Stomach (tissue), 8 donors: ENCODE measurements at regions not wholly inside any gene's neighbourhood (a gene's known extent, or its start where the extent isn't known, plus 50 kb on each side); places are given as distances from the start of the nearest gene placed in this dataset.

ENCODE experiments used
- DNase-seq, 2 donors: peaks; one replicate each; pipeline versions ENCODE4 v3.0.0 to v3.0.0-alpha.2; 2013 to 2019
- H3K27ac ChIP-seq, 5 donors: fragments of 200-600 bp in 4 of 5; sonication (generic) in 4 of 5; one replicate each; pipeline ENCODE4 v1.5.1; 2013 to 2019; ENCODE audit warnings: mild to moderate bottlenecking in 1 of 5, moderate library complexity in 1 of 5
- H3K27me3 ChIP-seq, 3 donors: fragments of 200-600 bp; sonication (generic); one replicate each; pipeline ENCODE4 v1.5.1; 2017 to 2019; ENCODE audit warnings: mixed run types in 1 of 3
- H3K36me3 ChIP-seq, 4 donors: fragments of 200-600 bp; sonication (generic); 1 replicate in 3 of 4; 2 replicates in 1 of 4; pipeline ENCODE4 v1.5.1; 2016 to 2019
- H3K4me1 ChIP-seq, 4 donors: fragments of 200-600 bp; sonication (generic); one replicate each; pipeline ENCODE4 v1.5.1; 2016 to 2019
- H3K4me3 ChIP-seq, 4 donors: fragments of 200-600 bp; sonication (generic) in 3 of 4; one replicate each; pipeline ENCODE4 v1.5.1; 2016 to 2019; ENCODE audit warnings: mild to moderate bottlenecking in 1 of 4
- H3K9me3 ChIP-seq, 4 donors: fragments of 200-600 bp; sonication (generic); one replicate each; pipeline ENCODE4 v1.5.1; 2016 to 2019
- EP300 ChIP-seq: sonication (generic); formaldehyde crosslinking; IDR thresholded peaks from one replicate; pipeline ENCODE4 v1.6.1; 2017; ENCODE audit warnings: antibody characterized with exemption
- POLR2A ChIP-seq, 4 donors: fragments of 450-650 bp; IDR thresholded peaks; one replicate each; pipeline ENCODE4 v1.6.1; 2016; ENCODE audit warnings: antibody characterized with exemption in 4 of 4, control low read depth in 2 of 4, mild to moderate bottlenecking in 1 of 4, moderate library complexity in 1 of 4
- POLR2AphosphoS5 ChIP-seq, 3 donors: sonication (generic); formaldehyde crosslinking; IDR thresholded peaks; one replicate each; pipeline ENCODE4 v1.6.1; 2016; ENCODE audit warnings: antibody characterized with exemption in 3 of 3
- WGBS, 5 donors: extraction: QIAGEN DNeasy Blood & Tissue Kit in 3 of 5; methylation state at CpG; one replicate each; pipeline versions ENCODE4 v1.1.5 to v1.1.7; 2013 to 2018; 5-methylcytosine and 5-hydroxymethylcytosine counted together
- intact Hi-C: fragments of 100-400 bp; cut with DNase I; formaldehyde crosslinking; loops from one replicate; pipeline ENCODE4 v1.15.1; 2023; ENCODE audit warnings: low total_unique reads
- TF ChIP-seq, protein P1 (sequence below), 7 experiments: fragments of 450-650 bp in 4 of 7; fragments of 200-600 bp in 3 of 7; sonication (generic) in 3 of 7; IDR thresholded peaks; one replicate each; pipeline ENCODE4 v1.5.1; 2016 to 2019; ENCODE audit warnings: antibody characterized with exemption in 7 of 7, control low read depth in 2 of 7, mild to moderate bottlenecking in 1 of 7
- donor health status: healthy with polysubstance abuse.
- donor health status: Bipolar disorder and iron deficiency.
- donor health status: healthy.

DNA sequence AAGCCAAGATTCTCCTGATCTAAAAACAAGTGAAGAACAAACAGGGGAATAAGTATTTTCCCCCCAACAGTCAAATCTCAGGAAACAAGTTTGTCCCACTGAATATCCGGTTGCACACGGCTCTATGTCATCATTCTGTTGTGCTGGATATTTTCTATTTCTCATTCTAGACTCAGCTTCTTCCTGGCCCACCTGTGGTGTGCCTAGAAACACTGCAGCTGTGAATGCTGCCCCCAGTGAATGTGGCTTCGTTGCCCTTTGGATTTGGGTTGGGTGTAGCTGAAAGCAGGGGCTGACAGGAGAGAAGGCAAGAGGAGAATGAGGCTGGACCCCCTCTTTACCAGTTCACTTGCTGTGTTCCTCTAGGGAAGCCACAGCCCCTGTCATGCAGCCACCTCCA, 181.2 kb upstream of the PROK2 start:
- no peak for DNase-seq
- Histone ChIP-seq H3K36me3 (no peaks in the 10 kb centered on the region), H3K4me1 (no peaks in the 10 kb centered on the region), H3K27me3 (no peaks in the 10 kb centered on the region), H3K4me3 (no peak overlapping the region), H3K27ac (no peak overlapping the region), H3K9me3 (no peaks in the 10 kb centered on the region)
- intact Hi-C loops: no loop called here
- 70 to 82% (median 76%) methylated on average over 3 of the region's 3 CpGs for WGBS, 5 donors
- no peak for TF ChIP-seq POLR2AphosphoS5 (IDR thresholded peaks at IDR 0.05)
- TF ChIP-seq, protein P1, sequence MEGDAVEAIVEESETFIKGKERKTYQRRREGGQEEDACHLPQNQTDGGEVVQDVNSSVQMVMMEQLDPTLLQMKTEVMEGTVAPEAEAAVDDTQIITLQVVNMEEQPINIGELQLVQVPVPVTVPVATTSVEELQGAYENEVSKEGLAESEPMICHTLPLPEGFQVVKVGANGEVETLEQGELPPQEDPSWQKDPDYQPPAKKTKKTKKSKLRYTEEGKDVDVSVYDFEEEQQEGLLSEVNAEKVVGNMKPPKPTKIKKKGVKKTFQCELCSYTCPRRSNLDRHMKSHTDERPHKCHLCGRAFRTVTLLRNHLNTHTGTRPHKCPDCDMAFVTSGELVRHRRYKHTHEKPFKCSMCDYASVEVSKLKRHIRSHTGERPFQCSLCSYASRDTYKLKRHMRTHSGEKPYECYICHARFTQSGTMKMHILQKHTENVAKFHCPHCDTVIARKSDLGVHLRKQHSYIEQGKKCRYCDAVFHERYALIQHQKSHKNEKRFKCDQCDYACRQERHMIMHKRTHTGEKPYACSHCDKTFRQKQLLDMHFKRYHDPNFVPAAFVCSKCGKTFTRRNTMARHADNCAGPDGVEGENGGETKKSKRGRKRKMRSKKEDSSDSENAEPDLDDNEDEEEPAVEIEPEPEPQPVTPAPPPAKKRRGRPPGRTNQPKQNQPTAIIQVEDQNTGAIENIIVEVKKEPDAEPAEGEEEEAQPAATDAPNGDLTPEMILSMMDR (IDR thresholded peaks at IDR 0.05): no peak
- TF ChIP-seq POLR2A (IDR thresholded peaks at IDR 0.05): no peak
- TF ChIP-seq EP300: no peak

DNA sequence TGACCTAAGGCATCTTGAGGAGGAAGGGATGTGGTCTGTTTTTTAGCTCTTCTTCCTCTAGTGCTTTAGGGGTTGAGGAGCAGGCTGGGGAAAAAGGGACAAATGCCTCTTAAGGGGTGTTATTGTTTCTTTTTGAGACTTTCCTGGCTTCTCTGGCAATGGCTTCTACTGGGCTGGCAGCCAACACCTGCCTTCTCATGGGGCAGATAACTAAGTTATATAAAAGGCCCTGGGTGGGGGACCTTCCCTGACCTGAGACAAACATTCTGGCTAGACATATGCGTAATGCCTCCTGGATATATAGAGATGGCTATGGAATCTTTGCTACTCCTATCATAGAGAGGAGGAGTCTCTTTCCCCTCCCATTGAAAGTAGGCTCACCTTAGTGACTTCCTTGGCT, 179.2 kb upstream of the PROK2 start:
- intact Hi-C loops: no loop called here
- no peaks in the 10 kb centered on the region for H3K4me1 ChIP-seq
- TF ChIP-seq, protein P1 (IDR thresholded peaks at IDR 0.05): no peak
- TF ChIP-seq POLR2A (IDR thresholded peaks at IDR 0.05) (no peak), EP300 (no peak), POLR2AphosphoS5 (IDR thresholded peaks at IDR 0.05) (no peak)
- no peak overlapping the region for H3K4me3 ChIP-seq
- no peak overlapping the region for H3K27ac ChIP-seq
- H3K36me3 ChIP-seq: no peaks in the 10 kb centered on the region
- no peaks in the 10 kb centered on the region for H3K27me3 ChIP-seq
- peak in 1 of 2 donors; percentile 36 for DNase-seq
- WGBS, 5 donors: 36 to 85% (median 42%) methylated on average over 1 of the region's 1 CpG
- H3K9me3 ChIP-seq: no peaks in the 10 kb centered on the region

DNA sequence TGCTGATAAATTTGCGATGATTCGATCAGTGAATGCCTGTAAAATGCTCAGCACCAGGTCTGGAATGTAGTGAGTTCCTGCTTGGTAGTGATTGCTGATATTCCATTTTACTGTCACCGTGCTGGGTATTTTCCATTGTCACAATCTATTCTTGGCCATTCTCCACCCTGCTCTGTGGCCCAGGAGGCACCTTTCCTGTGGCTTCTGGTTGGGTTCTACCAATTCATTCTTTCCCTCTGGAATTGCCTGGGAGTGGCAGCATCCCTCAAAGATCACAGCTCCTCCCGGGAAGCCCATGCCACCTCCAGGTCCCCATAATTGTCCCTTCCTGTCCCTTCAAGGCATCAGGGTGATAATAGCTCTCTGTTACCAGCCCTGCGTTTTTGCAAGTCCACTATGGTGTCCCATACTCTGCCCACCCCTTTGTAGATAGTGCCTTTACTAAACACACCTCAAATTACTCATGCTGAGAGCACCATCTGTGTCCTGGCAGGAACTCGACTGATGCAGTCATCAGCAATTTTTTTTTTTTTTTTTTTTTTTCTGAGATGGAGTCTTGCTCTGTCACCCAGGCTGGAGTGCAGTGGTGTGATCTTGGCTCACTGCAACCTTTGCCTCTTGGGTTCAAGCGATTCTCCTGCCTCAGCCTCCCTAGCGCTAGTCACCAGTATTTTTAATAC, 177.8 kb upstream of the PROK2 start:
- no peaks in the 10 kb centered on the region for H3K9me3 ChIP-seq
- 76 to 82% (median 79%) methylated on average over 8 of the region's 8 CpGs for WGBS, 5 donors
- intact Hi-C loops: no loop called here

DNA sequence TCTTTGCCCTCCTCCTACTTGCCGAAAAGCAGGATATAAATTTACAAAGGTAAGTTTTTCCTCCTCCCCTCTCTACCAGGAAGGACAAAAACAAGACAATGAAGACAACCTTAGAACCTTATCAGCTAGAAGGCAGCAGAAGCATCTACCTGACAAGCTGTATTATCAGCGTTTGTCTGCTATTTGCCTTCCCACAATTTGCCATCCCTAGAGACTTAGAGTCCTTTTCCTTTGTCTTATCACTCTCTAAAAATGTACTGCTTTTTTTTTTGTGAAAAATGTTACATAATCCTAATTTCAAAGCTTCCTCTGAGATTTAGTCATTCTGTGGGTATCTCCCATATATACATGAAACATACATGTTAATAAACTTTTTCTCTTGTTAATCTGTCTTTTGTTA, 176.9 kb upstream of the PROK2 start:
- 56 to 87% (median 72%) methylated on average over 2 of the region's 2 CpGs for WGBS, 5 donors
- intact Hi-C loops: no loop called here
- no peaks in the 10 kb centered on the region for H3K9me3 ChIP-seq

More for the DNA sequence above, 177.8 kb upstream of the PROK2 start:
- no peaks in the 10 kb centered on the region for H3K36me3 ChIP-seq
- no peaks in the 10 kb centered on the region for H3K27me3 ChIP-seq
- DNase-seq: no peak
- no peak for TF ChIP-seq POLR2A (IDR thresholded peaks at IDR 0.05)
- TF ChIP-seq POLR2AphosphoS5 (IDR thresholded peaks at IDR 0.05): no peak
- TF ChIP-seq EP300: no peak
- TF ChIP-seq, protein P1 (IDR thresholded peaks at IDR 0.05): no peak
- H3K4me1 ChIP-seq: no peaks in the 10 kb centered on the region
- H3K27ac ChIP-seq: no peak overlapping the region
- no peak overlapping the region for H3K4me3 ChIP-seq

More for the DNA sequence above, 176.9 kb upstream of the PROK2 start:
- Histone ChIP-seq H3K4me3 (no peak overlapping the region), H3K36me3 (no peaks in the 10 kb centered on the region), H3K27me3 (no peaks in the 10 kb centered on the region), H3K4me1 (no peaks in the 10 kb centered on the region), H3K27ac (no peak overlapping the region)
- TF ChIP-seq, protein P1 (IDR thresholded peaks at IDR 0.05): no peak
- TF ChIP-seq POLR2AphosphoS5 (IDR thresholded peaks at IDR 0.05) (no peak), EP300 (no peak), POLR2A (IDR thresholded peaks at IDR 0.05) (no peak)
- no peak for DNase-seq
